ENCODE measurements at regions not wholly inside any gene's neighbourhood (a gene's known extent, or its start where the extent isn't known, plus 50 kb on each side); places are given as distances from the start of the nearest gene placed in this dataset.
"Not testable (repeated sequence)": the region's sequence is repeated elsewhere in the genome, so short reads cannot be mapped to it uniquely, and the experiment has no call there.

DNA sequence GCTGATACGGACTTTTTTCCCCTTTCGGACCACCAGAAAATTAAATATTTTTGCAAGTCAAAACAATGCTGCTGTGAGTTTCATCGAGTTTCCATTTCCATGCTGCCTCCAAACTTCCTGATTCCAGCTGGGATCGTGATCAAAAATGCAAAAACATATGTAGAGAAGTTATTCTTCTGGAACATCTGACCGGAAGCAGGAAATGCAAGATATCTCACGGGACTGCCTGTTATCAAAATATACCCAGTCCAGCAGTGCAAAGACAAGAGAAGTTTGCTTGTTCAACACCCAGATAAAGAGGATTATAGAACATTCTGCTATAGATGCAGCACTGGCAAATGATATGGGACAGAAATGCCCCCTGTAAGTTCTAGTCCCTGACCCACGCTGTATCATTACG, 726.7 kb upstream of the NR2F2 start:
- DNase-seq (ENCODE audit: low read depth) = no peak

DNA sequence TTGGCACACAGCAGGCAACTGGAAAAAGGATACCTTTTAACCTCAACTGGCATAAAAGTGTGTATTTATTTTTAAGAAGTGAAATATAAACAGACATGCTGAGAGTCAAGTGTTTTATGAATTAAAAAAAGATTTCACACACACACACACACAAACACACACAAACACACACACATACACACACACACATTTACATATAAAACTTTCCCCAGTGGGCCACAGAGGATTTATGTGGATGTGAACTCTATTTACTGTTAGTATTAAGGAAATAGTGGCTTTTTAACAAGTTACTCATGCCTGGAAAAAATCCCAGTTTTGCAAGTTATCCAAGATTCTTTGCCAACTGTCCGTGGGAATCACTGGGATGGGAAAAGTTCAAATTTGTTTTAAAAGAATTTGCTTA, 725.9 kb upstream of the NR2F2 start:
- no peak for DNase-seq (ENCODE audit: low read depth)

DNA sequence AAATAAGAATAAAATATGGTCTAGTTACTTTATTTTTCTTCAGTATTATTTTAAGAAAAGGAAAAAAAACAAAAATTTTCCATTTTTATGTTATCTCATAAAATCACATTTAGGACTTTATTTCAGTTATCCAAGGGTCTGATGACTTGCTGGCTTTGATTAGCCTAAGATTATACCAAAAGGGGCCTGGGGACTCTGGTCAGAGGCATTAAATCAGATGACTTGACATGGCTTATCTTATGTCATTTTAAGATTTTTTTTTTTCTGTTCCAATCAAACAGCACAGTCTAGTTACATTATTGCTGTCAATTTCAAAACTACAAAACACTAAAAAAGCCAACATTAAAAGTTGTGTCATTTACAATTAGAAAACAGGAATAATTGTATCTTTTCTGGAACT, 725.4 kb upstream of the NR2F2 start:
- DNase-seq (ENCODE audit: low read depth) = no peak

DNA sequence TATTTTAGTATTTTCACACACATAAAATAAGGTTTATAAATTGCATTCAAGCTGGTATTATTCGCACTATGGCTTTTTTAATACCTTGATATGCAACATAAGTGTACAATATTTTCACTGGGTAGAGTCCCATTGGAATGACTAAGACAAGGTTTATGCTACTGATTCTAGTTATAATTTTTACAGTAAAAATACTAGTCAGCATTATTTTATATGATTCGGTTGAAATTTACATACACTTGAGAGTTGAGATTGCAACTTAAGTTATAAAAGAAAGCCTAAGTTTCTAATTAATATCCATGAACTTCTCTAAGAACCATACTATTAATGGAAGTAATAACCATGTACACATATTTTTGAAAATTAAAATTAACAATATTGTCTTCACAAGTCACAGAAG, 723.9 kb upstream of the NR2F2 start:
- DNase-seq (ENCODE audit: low read depth) = no peak

DNA sequence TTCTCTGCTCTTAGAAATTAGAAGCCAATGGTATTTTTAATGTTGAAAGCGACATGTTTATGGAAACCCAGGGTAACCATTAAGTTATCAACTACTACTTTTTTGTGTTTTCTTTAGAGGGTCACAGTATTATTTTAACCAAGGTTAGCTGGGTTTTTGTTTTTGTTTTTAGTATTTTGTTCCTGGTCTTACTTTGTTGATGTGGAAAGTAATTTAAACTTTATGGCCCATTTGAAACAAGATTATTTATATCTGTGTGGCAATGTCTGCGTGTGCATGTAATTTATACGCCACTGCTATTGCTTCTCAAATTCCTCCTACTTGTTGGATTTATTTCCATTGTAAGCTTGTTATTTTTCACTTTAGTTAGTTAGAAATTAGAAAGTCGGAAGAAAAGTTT, 722.1 kb upstream of the NR2F2 start:
- no peak for DNase-seq (ENCODE audit: low read depth)

- no peak for DNase-seq (ENCODE audit: low read depth)
These were observed 721.4 kb upstream of the NR2F2 start for GRCh38 chr15:95609096-95609495.

- no peak for DNase-seq (ENCODE audit: low read depth)
These were observed 719.6 kb upstream of the NR2F2 start for GRCh38 chr15:95610945-95611344.

- no peak for DNase-seq (ENCODE audit: low read depth)
These were observed 715.1 kb upstream of the NR2F2 start for GRCh38 chr15:95615436-95615835.

DNA sequence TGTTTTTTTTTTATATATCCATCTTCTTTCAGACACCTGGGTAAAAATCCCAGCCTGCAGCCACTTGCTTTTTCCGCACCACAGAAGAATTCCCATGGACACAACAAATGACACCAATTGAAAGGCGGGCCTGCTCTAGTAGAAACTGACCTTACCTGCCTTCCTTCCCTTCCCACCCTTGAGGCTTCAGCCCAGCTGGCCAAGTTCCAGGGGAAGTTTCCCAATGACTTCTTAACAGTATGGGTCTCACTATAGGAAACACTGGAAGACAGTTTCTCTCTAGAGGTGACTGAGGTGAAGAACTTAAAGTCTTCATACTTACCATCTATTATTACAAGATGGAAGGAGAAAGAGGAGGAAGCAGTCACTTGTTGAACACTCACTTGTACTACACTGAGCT, 714.2 kb upstream of the NR2F2 start:
- DNase-seq (ENCODE audit: low read depth) = no peak

DNA sequence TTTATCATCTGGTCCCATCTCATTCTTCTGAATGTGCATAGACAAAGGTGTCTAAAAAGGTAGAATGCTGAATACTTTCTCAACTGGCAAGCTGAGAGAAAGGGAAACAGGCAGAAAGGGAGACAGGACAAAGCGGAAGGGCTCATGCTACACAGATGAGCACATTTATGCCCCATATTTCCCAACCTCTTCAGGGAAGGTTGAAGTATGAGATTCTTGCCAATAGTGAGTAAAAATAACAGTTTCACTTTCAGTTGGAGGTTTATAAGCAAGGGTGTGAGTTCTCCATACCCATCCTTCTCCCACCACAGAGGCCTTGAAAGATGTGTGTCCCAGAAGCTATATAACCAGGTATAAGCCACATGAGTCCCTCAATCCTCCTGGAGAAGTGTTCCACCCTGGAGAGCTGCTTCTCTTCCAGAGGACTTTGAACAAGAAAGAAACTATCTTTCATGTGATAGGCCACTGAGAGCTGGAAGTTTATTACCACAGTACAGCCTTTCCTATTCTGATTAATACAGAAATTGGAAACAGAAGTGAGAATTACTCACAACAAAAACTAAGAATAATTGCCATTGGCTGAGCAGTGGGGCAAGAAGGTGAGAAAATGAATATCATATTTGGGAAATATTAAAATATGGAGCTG, 709.4 kb upstream of the NR2F2 start:
- DNase-seq (ENCODE audit: low read depth) = no peak

DNA sequence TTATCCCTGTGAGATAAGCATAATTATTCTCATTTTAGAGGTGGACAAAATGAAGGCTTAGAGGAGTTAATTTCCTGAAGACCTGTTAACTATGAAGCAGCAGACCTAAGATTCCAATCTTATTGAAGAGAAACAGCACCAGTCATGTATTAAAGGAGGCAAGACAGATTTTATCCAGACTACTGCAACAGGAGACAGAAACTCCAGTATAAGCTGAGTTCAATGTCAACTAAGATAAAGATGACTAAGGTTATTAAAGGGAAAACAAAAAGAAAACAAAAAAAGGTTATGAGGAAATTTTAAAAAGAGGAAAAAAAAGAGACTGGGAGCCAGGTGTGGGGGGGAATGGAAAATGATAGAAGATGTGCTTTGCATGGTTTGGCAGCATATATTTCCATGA, 707.7 kb upstream of the NR2F2 start:
- no peak for DNase-seq (ENCODE audit: low read depth)

DNA sequence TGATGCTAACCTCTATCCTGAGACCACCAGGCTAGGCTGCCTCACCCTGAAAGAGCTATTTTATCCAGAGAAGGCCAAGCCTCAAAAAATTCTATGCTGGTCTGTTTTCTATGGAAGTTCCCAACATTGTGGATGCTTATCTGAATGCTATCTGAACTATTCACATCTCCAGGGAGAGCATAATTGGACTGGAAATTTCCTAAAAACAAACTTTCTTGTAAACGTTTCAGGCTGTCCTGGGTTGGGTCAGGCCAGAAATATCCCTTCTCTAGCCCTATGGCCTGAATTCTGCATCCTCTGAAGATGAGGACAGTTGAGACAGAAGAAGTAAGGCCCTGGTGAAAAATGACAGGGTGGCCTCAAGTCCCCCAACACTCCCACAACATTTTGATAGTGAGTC, 706.4 kb upstream of the NR2F2 start:
- DNase-seq (ENCODE audit: low read depth) = no peak

GRCh38 chr15:95624616-95625361, 705.7 kb upstream of the NR2F2 start:
- no peak for DNase-seq (ENCODE audit: low read depth)

DNA sequence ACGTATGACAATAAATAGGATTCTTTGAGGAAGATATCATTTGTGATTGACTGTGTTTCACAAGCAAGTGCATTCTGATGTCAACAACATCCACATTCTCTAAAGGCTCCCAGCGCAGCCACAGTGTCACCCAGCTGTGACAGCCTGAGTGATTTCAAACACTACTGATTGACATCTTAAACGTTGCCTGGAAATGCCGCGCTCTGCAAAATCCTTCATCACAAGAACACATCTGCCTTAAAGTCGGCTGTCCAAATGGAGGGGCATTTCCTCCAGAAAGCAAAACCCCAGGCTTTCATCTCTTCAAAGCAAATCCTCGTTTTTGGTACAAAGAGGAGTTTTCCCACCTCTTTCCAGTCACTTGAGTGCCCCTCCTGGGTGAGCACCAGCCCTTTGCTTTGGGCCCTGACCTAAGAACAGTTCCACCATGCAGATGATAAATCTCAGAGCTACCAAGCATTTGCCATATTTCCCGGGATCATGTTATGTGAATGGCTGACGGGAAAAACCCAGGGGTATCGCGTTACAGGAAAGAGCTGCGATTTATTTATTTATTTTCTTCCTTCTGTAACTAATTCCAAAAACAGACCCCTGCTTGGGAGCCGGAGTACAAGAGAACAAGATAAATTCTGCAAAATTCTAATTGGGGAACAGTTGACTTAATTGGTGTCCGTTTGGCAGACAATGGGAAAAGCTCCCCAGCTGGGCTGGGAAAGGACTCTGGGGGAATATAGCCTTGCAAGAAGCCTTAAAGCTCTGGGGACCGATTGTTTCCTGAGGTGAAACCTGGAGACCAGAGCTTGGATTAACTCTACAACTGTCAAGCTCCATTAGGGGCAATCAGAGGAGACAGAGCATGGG, 703.8 kb upstream of the NR2F2 start:
- DNase-seq (ENCODE audit: low read depth) = no peak

- DNase-seq (ENCODE audit: low read depth) = no peak
These were observed 700.9 kb upstream of the NR2F2 start for GRCh38 chr15:95629503-95630168.

- no peak for DNase-seq (ENCODE audit: low read depth)
These were observed 699.8 kb upstream of the NR2F2 start for GRCh38 chr15:95630683-95631082.

GRCh38 chr15:95635666-95636065, 694.8 kb upstream of the NR2F2 start:
- DNase-seq (ENCODE audit: low read depth) = no peak

GRCh38 chr15:95636107-95636506, 694.4 kb upstream of the NR2F2 start:
- no peak for DNase-seq (ENCODE audit: low read depth)

GRCh38 chr15:95637234-95637633, 693.3 kb upstream of the NR2F2 start:
- DNase-seq (ENCODE audit: low read depth) = not testable (repeated sequence)

DNA sequence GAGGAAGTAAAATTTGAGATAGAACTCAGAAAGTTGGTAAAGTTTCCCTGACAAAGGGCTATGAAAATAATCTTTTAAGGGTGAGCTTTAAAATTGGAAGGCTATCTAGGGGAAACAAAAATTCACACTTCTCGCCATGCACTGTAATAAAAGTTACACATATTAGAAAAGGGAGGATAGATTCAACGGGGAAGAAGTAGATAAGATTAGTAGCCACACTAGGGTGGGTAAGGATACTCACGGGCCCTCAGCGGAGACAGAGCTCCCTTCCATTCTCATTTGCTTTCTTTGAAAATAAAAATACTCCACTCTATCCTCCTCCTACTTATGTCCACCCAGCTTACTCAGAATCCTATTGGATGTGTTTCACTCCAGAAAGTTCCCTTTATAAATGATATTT, 691.3 kb upstream of the NR2F2 start:
- DNase-seq (ENCODE audit: low read depth) = no peak

DNA sequence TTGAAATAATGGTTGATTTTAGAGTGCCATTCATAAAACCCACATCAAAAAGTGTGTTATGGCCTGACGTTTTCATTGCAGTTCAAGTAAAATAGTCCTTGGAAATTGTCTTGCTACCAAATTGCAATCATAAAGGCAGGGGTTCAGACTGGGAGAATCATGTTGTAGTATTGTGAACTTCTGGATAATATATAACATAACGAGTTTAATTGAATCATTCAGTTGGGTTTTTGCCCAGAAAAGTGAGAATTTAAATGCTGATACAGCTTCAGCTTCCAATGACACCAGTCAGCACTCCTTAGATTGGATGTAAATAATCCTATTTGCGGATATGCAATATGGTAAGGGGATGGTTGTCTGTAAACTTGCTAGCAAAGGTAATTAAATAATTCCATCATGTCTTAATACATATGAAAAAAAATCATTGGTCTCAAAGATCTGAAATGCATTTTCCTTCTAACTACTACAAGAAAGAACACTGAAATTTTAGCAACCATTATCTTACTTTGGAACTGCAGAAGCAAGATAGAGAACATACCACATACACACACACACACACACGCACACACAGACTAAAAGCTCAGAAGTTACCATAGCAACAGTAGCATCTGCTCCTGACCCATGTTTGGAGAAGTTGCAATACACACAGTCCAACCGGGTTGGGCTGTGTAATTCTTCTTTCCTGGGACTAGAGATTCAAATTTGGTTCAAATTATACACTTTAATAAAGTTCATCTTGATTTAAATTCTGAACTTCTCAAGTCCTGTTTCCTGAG, 686.2 kb upstream of the NR2F2 start:
- no peak for DNase-seq (ENCODE audit: low read depth)

Measured in T follicular helper cell (primary cell).